Parathyroid adenoma (tissue), 2 donors: ENCODE measurements at regions not wholly inside any gene's neighbourhood (a gene's known extent, or its start where the extent isn't known, plus 50 kb on each side); places are given as distances from the start of the nearest gene placed in this dataset.

ENCODE experiments used
- H2AFZ ChIP-seq: fragments of 300-600 bp; sonication (generic); one replicate; pipeline ENCODE4 v1.7.0; 2017; ENCODE audit warnings: antibody characterized with exemption, mild to moderate bottlenecking
- H3K27ac ChIP-seq: fragments of 300-600 bp; sonication (generic); one replicate; pipeline ENCODE4 v1.7.0; 2017
- H3K27me3 ChIP-seq: fragments of 300-600 bp; sonication (generic); one replicate; pipeline ENCODE4 v1.7.0; 2017; ENCODE audit warnings: low read length; ENCODE audit not compliant: control insufficient read depth, insufficient read depth
- H3K36me3 ChIP-seq: fragments of 300-600 bp; sonication (generic); one replicate; pipeline ENCODE4 v1.7.0; 2017; ENCODE audit warnings: low read length; ENCODE audit not compliant: control insufficient read depth, insufficient read depth
- H3K4me1 ChIP-seq: fragments of 300-600 bp; sonication (generic); one replicate; pipeline ENCODE4 v1.7.0; 2017; ENCODE audit warnings: control low read depth
- H3K4me2 ChIP-seq: fragments of 300-600 bp; sonication (generic); one replicate; pipeline ENCODE4 v1.7.0; 2017; ENCODE audit warnings: low read length
- H3K4me3 ChIP-seq: fragments of 300-600 bp; sonication (generic); one replicate; pipeline ENCODE4 v1.7.0; 2017; ENCODE audit warnings: low read depth, low read length
- H3K79me2 ChIP-seq: fragments of 300-600 bp; sonication (generic); one replicate; pipeline ENCODE4 v1.7.0; 2017; ENCODE audit warnings: control low read depth
- H3K9ac ChIP-seq: fragments of 300-600 bp; sonication (generic); one replicate; pipeline ENCODE4 v1.7.0; 2017; ENCODE audit warnings: mild to moderate bottlenecking
- H3K9me3 ChIP-seq: fragments of 300-600 bp; sonication (generic); one replicate; pipeline ENCODE4 v1.7.0; 2017; ENCODE audit warnings: low read length; ENCODE audit not compliant: control insufficient read depth
- TF ChIP-seq, protein P1 (sequence below): fragments of 300-600 bp; sonication (generic); IDR thresholded peaks from one replicate; pipeline ENCODE4 v1.7.0; 2017; ENCODE audit warnings: antibody characterized with exemption, mild to moderate bottlenecking
- donor health status: primary hyperparathyroidism.

DNA sequence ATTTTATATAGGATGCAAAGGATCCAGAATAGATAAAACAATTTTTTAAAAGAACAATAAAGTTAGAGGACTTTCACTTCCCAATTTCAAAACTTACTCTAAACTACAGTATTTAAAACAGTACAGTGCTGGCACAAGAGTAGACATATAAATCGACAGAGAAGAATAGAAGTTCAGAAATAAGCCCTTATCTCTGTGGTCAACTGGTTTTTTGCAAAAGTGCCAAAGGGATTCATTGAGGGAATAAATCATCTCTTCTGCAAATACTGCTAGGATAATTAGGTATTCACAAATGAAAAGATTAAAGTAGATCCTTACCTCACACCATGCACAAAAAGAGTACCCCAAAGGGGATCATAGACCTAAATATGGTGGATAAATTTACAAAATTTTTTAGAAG, 431.0 kb upstream of the HTR2A start:
- Histone ChIP-seq H3K9me3 (no peaks in the 10 kb centered on the region), H3K4me3 (no peak overlapping the region), H3K36me3 (no peaks in the 10 kb centered on the region), H3K27ac (no peak overlapping the region), H3K4me1 (no peaks in the 10 kb centered on the region), H3K4me2 (no peak overlapping the region), H2AFZ (no peak overlapping the region), H3K79me2 (no peaks in the 10 kb centered on the region), H3K9ac (no peak overlapping the region), H3K27me3 (no peaks in the 10 kb centered on the region)
- TF ChIP-seq, protein P1, sequence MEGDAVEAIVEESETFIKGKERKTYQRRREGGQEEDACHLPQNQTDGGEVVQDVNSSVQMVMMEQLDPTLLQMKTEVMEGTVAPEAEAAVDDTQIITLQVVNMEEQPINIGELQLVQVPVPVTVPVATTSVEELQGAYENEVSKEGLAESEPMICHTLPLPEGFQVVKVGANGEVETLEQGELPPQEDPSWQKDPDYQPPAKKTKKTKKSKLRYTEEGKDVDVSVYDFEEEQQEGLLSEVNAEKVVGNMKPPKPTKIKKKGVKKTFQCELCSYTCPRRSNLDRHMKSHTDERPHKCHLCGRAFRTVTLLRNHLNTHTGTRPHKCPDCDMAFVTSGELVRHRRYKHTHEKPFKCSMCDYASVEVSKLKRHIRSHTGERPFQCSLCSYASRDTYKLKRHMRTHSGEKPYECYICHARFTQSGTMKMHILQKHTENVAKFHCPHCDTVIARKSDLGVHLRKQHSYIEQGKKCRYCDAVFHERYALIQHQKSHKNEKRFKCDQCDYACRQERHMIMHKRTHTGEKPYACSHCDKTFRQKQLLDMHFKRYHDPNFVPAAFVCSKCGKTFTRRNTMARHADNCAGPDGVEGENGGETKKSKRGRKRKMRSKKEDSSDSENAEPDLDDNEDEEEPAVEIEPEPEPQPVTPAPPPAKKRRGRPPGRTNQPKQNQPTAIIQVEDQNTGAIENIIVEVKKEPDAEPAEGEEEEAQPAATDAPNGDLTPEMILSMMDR: no peak

DNA sequence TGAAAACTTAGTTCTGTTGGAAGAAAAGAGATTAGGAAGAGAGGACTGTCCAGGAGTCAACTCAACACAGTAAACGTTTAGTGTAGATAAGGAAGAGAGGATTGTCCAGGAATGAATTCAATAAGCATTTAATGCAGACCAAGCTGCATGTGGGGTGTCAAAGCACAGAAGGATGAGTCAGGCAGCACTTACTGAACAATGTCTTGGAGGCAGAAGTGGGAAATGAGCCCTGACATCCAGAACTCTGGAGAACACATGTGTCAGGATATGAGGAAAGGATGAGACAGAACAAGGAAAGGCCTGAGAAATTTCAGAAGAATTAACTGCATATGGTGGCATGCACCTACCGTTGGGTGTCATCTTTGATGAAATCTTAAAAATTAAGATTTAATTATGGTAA, 429.2 kb upstream of the HTR2A start:
- Histone ChIP-seq H2AFZ (no peak overlapping the region), H3K4me1 (no peaks in the 10 kb centered on the region), H3K4me3 (no peak overlapping the region), H3K9me3 (no peaks in the 10 kb centered on the region), H3K4me2 (no peak overlapping the region), H3K79me2 (no peaks in the 10 kb centered on the region), H3K36me3 (no peaks in the 10 kb centered on the region), H3K27me3 (no peaks in the 10 kb centered on the region), H3K27ac (no peak overlapping the region), H3K9ac (no peak overlapping the region)
- TF ChIP-seq, protein P1: no peak

DNA sequence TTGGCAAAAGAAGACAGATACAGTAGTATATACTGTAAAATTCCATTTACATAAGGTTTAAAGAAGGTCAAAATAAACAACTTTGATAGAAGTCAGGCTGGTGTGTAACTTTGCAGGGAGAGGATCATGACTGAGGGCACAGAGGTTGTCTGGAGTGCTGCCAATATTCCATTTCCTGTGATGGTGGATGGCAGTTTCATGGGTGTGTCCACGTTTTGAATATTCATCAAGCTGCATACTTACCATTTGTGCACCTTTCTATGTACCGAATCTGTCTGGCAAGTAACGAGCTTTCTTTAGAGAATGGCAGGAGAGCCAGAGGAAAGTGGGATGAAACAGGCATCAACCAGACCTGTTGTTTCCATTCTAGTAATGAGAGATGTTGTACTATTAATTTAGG, 420.5 kb upstream of the HTR2A start:
- Histone ChIP-seq H3K4me2 (no peak overlapping the region), H3K4me1 (no peaks in the 10 kb centered on the region), H3K79me2 (no peaks in the 10 kb centered on the region), H3K27ac (no peak overlapping the region), H3K4me3 (no peak overlapping the region), H3K36me3 (no peaks in the 10 kb centered on the region), H2AFZ (no peak overlapping the region), H3K9ac (no peak overlapping the region), H3K27me3 (no peaks in the 10 kb centered on the region), H3K9me3 (no peaks in the 10 kb centered on the region)
- TF ChIP-seq, protein P1: no peak

DNA sequence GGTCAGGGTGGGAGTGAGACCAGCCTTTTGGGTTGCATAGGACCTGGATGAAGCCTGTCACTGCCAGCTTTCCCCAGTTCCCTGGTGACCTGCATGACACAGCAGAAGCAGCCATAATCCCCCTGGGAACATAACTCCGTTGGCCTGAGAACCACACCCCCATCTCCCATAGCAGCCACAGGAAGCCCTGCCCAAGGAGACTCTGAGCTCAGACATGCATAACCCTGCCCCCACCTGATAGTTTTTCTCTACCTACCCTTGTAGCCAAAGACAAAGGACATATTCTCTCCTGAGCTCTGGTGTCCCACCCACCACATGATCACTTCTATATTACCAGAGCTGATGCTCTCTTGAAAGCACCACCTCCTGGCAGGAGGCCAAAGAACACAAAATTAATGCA, 413.5 kb upstream of the HTR2A start:
- no peaks in the 10 kb centered on the region for H3K36me3 ChIP-seq
- H3K79me2 ChIP-seq: no peaks in the 10 kb centered on the region
- no peak overlapping the region for H3K9ac ChIP-seq
- H3K9me3 ChIP-seq: no peaks in the 10 kb centered on the region
- H3K4me1 ChIP-seq: no peaks in the 10 kb centered on the region
- no peak overlapping the region for H3K4me2 ChIP-seq
- no peak overlapping the region for H3K27ac ChIP-seq
- no peak overlapping the region for H3K4me3 ChIP-seq
- TF ChIP-seq, protein P1: no peak
- no peaks in the 10 kb centered on the region for H3K27me3 ChIP-seq
- H2AFZ ChIP-seq: no peak overlapping the region

DNA sequence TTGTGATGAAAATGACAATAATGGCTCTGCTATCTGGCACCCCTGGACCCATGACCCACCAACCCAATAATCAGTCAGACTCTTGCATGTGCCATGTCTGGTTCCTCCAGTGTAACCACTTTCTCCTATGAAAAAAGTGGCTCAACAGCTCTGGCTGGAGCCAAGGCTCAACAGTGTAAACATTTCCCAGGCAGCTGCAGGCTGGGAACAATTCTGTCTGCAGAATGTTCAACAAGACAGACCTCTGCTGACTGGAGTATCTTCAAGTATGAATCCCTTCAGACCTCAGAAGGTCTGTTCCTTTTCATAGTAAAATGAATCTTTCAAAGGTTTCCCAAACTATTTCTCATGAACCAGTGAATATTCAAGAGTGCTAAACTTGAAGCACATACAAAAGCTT, 410.1 kb upstream of the HTR2A start:
- H2AFZ ChIP-seq: no peak overlapping the region
- no peak overlapping the region for H3K4me2 ChIP-seq
- no peaks in the 10 kb centered on the region for H3K9me3 ChIP-seq
- no peak overlapping the region for H3K4me3 ChIP-seq
- no peaks in the 10 kb centered on the region for H3K36me3 ChIP-seq
- no peak overlapping the region for H3K27ac ChIP-seq
- TF ChIP-seq, protein P1: no peak
- H3K4me1 ChIP-seq: no peaks in the 10 kb centered on the region
- no peaks in the 10 kb centered on the region for H3K79me2 ChIP-seq
- H3K27me3 ChIP-seq: no peaks in the 10 kb centered on the region
- H3K9ac ChIP-seq: no peak overlapping the region
